CD14-positive monocyte (primary cell): ENCODE measurements at regions not wholly inside any gene's neighbourhood (a gene's known extent, or its start where the extent isn't known, plus 50 kb on each side); places are given as distances from the start of the nearest gene placed in this dataset.

Source experiments
- DNase-seq, 3 donors: peaks; one replicate each; pipeline ENCODE4 v3.0.0-alpha.2; 2011 to 2022
- H2AFZ ChIP-seq: 2 replicates; pipeline ENCODE4 v1.6.0; 2012; ENCODE audit warnings: mild to moderate bottlenecking, low read depth, low read length, inconsistent platforms; ENCODE audit not compliant: insufficient read depth, poor library complexity, severe bottlenecking
- H3K27ac ChIP-seq, 2 donors: 1 replicate in 1 of 2; 2 replicates in 1 of 2; pipeline ENCODE4 v1.5.1; 2012 to 2013; ENCODE audit warnings: low read length in 2 of 2, control low read depth in 1 of 2, inconsistent platforms in 1 of 2, low read depth in 1 of 2, mild to moderate bottlenecking in 1 of 2
- H3K27me3 ChIP-seq, 2 donors: one replicate each; pipeline versions ENCODE4 v1.6.0 to v1.6.1; 2011 to 2013; ENCODE audit warnings: low read length in 2 of 2; ENCODE audit not compliant: control insufficient read depth in 2 of 2, insufficient read depth in 2 of 2
- H3K36me3 ChIP-seq, 2 donors: replicated peaks in 1 of 2; 1 replicate in 1 of 2; 2 replicates in 1 of 2; pipeline versions ENCODE4 v1.5.1 to v1.6.1; 2012 to 2013; ENCODE audit warnings: low read length in 2 of 2, control low read depth in 1 of 2, inconsistent platforms in 1 of 2, mild to moderate bottlenecking in 1 of 2; ENCODE audit not compliant: insufficient read depth in 2 of 2, control insufficient read depth in 1 of 2
- H3K4me1 ChIP-seq, 2 donors: 1 replicate in 1 of 2; 2 replicates in 1 of 2; pipeline versions ENCODE4 v1.5.1 to v1.6.1; 2012 to 2013; ENCODE audit warnings: low read length in 2 of 2, control low read depth in 1 of 2, inconsistent platforms in 1 of 2, mild to moderate bottlenecking in 1 of 2, moderate library complexity in 1 of 2; ENCODE audit not compliant: insufficient read depth in 2 of 2, control insufficient read depth in 1 of 2
- H3K4me2 ChIP-seq: replicated peaks from 2 replicates; pipeline ENCODE3; 2012; ENCODE audit warnings: low read length, moderate library complexity, mild to moderate bottlenecking; ENCODE audit not compliant: poor library complexity, severe bottlenecking; ENCODE audit errors: extremely low read depth
- H3K4me3 ChIP-seq, 3 experiments: fragments of 200-600 bp in 1 of 3; sonication (generic) in 1 of 3; replicated peaks in 1 of 3; 1 replicate in 2 of 3; 2 replicates in 1 of 3; pipeline ENCODE4 v1.5.1; 2011 to 2013; ENCODE audit warnings: low read length in 3 of 3, mild to moderate bottlenecking in 3 of 3, control low read depth in 2 of 3, low read depth in 2 of 3, inconsistent platforms in 1 of 3, moderate library complexity in 1 of 3
- H3K79me2 ChIP-seq: 2 replicates; pipeline ENCODE4 v1.6.0; 2012; ENCODE audit warnings: mild to moderate bottlenecking, control low read depth, inconsistent platforms, low read length, moderate library complexity; ENCODE audit not compliant: insufficient read depth
- H3K9ac ChIP-seq: 2 replicates; pipeline ENCODE4 v1.6.0; 2017; ENCODE audit warnings: low read length, mild to moderate bottlenecking; ENCODE audit not compliant: insufficient read depth, poor library complexity, severe bottlenecking
- H3K9me3 ChIP-seq, 2 donors: replicated peaks in 1 of 2; 1 replicate in 1 of 2; 2 replicates in 1 of 2; pipeline versions ENCODE4 v1.5.1 to v1.6.1; 2012 to 2013; ENCODE audit warnings: low read length in 2 of 2, control low read depth in 1 of 2; ENCODE audit not compliant: control insufficient read depth in 1 of 2, insufficient read depth in 1 of 2
- H4K20me1 ChIP-seq: 2 replicates; pipeline ENCODE4 v1.6.0; 2012; ENCODE audit warnings: mild to moderate bottlenecking, low read length, control low read depth, moderate library complexity; ENCODE audit not compliant: insufficient read depth
- H3K27ac Mint-ChIP-seq, 7 donors: one replicate each; pipeline ENCODE4 v1.8.0; 2020; ENCODE audit warnings: mild to moderate bottlenecking in 7 of 7, mixed read lengths in 7 of 7, moderate library complexity in 6 of 7, inconsistent platforms in 2 of 7
- H3K27me3 Mint-ChIP-seq, 3 donors: one replicate each; pipeline ENCODE4 v1.8.0; 2021 to 2022; ENCODE audit warnings: low read depth in 3 of 3, mild to moderate bottlenecking in 3 of 3, mixed read lengths in 3 of 3, moderate library complexity in 3 of 3, inconsistent platforms in 1 of 3
- H3K36me3 Mint-ChIP-seq, 2 donors: one replicate each; pipeline ENCODE4 v1.8.0; 2020; ENCODE audit warnings: mixed read lengths in 2 of 2, inconsistent platforms in 1 of 2, mild to moderate bottlenecking in 1 of 2
- H3K4me1 Mint-ChIP-seq: one replicate; pipeline ENCODE4 v1.8.0; 2020; ENCODE audit warnings: mild to moderate bottlenecking, mixed read lengths
- H3K4me3 Mint-ChIP-seq, 2 donors: one replicate each; pipeline ENCODE4 v1.8.0; 2020; ENCODE audit warnings: mild to moderate bottlenecking in 2 of 2, mixed read lengths in 2 of 2, moderate library complexity in 1 of 2
- H3K9me3 Mint-ChIP-seq, 7 donors: one replicate each; pipeline ENCODE4 v1.8.0; 2020 to 2022; ENCODE audit warnings: mixed read lengths in 7 of 7, mild to moderate bottlenecking in 6 of 7, moderate library complexity in 6 of 7, inconsistent platforms in 2 of 7
- WGBS: methylation state at CpG from one replicate; pipeline ENCODE4 v1.1.5; 2013; ENCODE audit warnings: missing lambda C conversion rate; ENCODE audit not compliant: insufficient coverage; 5-methylcytosine and 5-hydroxymethylcytosine counted together
- intact Hi-C, 2 donors: fragments of 100-400 bp; cut with micrococcal nuclease; formaldehyde crosslinking; loops; one replicate each; pipeline versions ENCODE4 v1.15.0 to v1.15.1; 2023
- TF ChIP-seq, protein P1 (sequence below): fragments of 200-600 bp; IDR thresholded peaks from one replicate; pipeline ENCODE4 v1.8.0; 2022; ENCODE audit warnings: antibody characterized with exemption, mild to moderate bottlenecking

DNA sequence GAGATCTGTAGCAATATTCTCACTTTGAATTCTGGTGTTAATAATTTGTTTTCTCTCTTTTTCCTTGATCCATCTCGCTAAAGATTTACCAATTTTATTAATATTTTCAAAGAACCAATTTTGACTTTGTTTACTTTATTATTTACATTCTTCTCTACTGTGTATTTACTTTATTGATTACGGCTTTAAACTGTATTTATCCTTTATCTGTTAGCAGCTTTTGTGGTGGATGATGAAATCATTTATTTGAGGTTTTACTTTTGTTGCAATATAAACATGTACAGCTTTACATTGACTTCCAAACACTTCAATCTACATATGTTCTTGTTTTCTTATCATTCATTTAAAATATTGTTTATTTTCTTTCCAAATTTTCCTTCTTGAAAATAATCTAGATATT, 719.9 kb downstream of the ADCYAP1 start:
- no peak overlapping the region for H3K9ac ChIP-seq
- Mint-ChIP-seq H3K27me3 (peaks cover 0 to 2% (median 0%) of the 10 kb centered on the region in 3 donors), H3K4me1 (no peaks in the 10 kb centered on the region), H3K27ac (no peak overlapping the region), H3K9me3 (peaks cover 0 to 2% (median 0%) of the 10 kb centered on the region in 7 donors), H3K36me3 (no peaks in the 10 kb centered on the region), H3K4me3 (no peak overlapping the region)
- TF ChIP-seq, protein P1, sequence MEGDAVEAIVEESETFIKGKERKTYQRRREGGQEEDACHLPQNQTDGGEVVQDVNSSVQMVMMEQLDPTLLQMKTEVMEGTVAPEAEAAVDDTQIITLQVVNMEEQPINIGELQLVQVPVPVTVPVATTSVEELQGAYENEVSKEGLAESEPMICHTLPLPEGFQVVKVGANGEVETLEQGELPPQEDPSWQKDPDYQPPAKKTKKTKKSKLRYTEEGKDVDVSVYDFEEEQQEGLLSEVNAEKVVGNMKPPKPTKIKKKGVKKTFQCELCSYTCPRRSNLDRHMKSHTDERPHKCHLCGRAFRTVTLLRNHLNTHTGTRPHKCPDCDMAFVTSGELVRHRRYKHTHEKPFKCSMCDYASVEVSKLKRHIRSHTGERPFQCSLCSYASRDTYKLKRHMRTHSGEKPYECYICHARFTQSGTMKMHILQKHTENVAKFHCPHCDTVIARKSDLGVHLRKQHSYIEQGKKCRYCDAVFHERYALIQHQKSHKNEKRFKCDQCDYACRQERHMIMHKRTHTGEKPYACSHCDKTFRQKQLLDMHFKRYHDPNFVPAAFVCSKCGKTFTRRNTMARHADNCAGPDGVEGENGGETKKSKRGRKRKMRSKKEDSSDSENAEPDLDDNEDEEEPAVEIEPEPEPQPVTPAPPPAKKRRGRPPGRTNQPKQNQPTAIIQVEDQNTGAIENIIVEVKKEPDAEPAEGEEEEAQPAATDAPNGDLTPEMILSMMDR = no peak
- H3K4me3 ChIP-seq = no peak overlapping the region
- H3K27ac ChIP-seq = no peak overlapping the region
- H3K4me1 ChIP-seq = no peaks in the 10 kb centered on the region
- WGBS = no CpG with 5 or more reads among the region's 2 CpGs
- intact Hi-C loops = no loop called here
- no peak for DNase-seq
- no peak overlapping the region for H3K4me2 ChIP-seq
- no peak overlapping the region for H2AFZ ChIP-seq
- H3K79me2 ChIP-seq = no peaks in the 10 kb centered on the region
- no peaks in the 10 kb centered on the region for H3K36me3 ChIP-seq
- no peaks in the 10 kb centered on the region for H3K27me3 ChIP-seq
- H3K9me3 ChIP-seq = no peaks in the 10 kb centered on the region
- H4K20me1 ChIP-seq = no peaks in the 10 kb centered on the region

- Histone ChIP-seq H4K20me1 (no peaks in the 10 kb centered on the region), H3K27me3 (no peaks in the 10 kb centered on the region), H3K4me2 (no peak overlapping the region), H3K79me2 (no peaks in the 10 kb centered on the region), H3K27ac (no peak overlapping the region), H3K36me3 (no peaks in the 10 kb centered on the region), H3K9me3 (no peaks in the 10 kb centered on the region), H2AFZ (no peak overlapping the region), H3K9ac (no peak overlapping the region), H3K4me1 (no peaks in the 10 kb centered on the region), H3K4me3 (no peak overlapping the region)
- H3K27ac Mint-ChIP-seq = no peak overlapping the region
- H3K36me3 Mint-ChIP-seq = no peaks in the 10 kb centered on the region
- DNase-seq = no peak
- peaks cover 0 to 2% (median 0%) of the 10 kb centered on the region in 7 donors for H3K9me3 Mint-ChIP-seq
- no peaks in the 10 kb centered on the region for H3K4me1 Mint-ChIP-seq
- WGBS = no CpG with 5 or more reads among the region's 1 CpG
- TF ChIP-seq, protein P1 = no peak
- no peaks in the 10 kb centered on the region for H3K27me3 Mint-ChIP-seq
- H3K4me3 Mint-ChIP-seq = no peak overlapping the region
- intact Hi-C loops = no loop called here
Measured at GRCh38 chr18:1627494-1627893, 722.8 kb downstream of the ADCYAP1 start.
